GM19395 (cell line): ENCODE measurements at regions not wholly inside any gene's neighbourhood (a gene's known extent, or its start where the extent isn't known, plus 50 kb on each side); places are given as distances from the start of the nearest gene placed in this dataset.
"Not testable (repeated sequence)": the region's sequence is repeated elsewhere in the genome, so short reads cannot be mapped to it uniquely, and the experiment has no call there.

Experiments used
- ATAC-seq: cut with Tn5 transposase; IDR thresholded peaks from one replicate; pipeline ENCODE4 v1.9.1; 2021; ENCODE audit warnings: mild to moderate bottlenecking, moderate library complexity; ENCODE audit not compliant: unreplicated experiment

GRCh38 chr3:102676424-102676823, 241.6 kb downstream of the ZPLD1 start:
- no peak for ATAC-seq

DNA sequence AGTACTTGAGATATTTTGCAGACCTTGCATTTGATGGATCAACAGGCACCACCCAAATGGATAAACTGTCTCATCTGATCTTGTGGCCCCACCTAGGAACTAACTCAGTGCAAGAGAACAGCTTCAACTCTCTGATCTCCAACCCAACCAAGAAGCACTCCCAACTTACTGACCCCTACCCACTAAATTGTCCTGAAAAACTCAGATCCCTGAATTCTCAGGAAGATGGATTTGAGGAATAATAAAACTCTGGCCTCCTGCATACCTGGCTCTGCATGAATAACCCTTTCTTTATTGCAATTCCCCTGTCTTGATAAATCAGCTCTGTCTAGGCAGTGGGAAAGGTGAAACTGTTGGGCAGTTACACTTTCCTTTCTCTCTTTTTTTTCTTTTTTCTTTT, 247.9 kb downstream of the ZPLD1 start:
- ATAC-seq, result no peak

DNA sequence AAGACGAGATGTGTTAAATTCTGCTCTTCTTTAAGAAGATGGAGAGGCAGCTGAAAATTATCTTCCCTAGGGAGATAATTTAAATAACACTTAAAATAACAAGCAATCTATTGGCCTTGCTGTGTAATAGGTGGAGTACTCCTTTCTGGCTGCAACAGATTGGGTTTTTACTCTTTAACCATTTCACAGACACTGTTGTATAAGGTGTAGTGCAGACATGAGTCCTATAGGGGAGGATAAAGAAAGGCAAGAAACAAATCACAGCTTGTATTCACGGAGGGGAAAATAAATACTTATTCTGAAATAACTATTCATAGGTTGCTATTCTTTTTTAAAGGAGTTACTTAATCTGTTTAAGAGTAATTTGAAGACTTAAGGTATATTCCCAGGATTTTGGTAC, 252.0 kb downstream of the ZPLD1 start:
- ATAC-seq, result no peak

DNA sequence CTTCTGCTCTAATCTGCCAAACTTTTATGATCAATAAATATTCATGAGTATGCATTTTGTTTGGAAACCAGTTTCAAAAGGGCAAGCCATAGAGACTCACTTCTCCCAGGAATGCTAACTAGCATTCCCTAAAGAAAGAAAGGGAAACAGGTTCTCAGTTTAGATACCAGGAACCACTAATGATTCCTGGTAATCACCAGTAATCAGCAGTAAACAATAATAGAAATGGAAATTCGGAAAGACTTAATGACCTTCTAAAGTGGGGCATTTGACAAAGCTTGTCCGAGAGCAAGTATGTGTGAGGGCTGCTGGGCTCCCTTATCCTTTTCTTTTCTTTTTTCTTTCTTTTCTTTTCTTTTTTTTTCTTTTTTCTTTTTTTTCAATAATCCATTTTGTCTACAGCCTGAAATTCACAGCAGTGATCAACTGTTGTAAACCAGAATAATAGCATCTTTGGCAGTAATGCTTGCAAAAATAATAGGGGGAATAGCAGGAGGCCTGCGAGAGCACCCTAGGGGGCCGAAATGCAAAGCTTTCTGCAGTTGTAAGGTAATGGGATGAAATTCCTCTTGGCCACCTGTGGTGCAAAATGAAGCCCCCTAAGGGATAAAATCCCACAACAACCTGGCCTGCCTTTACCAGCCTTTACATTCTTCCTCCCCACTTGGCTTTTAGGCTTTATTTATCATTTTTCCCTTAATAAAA, 253.2 kb downstream of the ZPLD1 start:
- no peak for ATAC-seq

DNA sequence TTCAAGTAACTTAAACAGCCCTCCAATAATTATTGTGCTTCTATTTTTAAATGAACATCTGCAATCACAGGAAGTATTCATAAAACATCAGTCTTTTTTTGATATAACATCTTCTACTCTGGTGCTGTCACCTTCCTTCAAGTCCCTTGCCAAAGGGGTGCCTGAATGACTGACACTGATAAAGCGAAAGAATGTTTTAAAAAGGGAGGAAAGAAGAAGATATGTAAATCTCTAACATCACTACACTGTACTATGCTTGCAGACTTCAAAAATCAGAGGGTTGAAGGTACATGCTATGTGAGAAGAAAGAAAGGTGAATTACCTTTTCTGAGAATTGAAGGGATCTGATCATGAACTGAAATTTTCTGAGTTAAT, 253.7 kb downstream of the ZPLD1 start:
- no peak for ATAC-seq

GRCh38 chr3:102691507-102691906, 256.7 kb downstream of the ZPLD1 start:
- no peak for ATAC-seq

- no peak for ATAC-seq
Measured at GRCh38 chr3:102699104-102699818, 264.4 kb downstream of the ZPLD1 start.

DNA sequence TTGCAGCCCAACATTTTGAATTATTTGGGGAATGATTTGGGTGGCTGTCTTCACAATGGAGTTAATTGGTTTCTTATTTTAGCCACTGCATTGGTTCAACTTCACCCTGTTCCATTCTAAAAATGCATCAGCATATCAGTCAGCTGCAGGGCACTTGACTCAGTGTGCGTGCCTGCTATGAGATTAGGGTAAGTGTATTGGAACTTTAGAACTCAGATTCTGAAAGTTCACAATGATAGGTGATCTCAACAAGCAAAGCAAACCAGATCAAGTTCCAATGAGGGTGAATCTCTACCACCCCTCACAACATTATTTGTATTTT, 265.0 kb downstream of the ZPLD1 start:
- no peak for ATAC-seq

DNA sequence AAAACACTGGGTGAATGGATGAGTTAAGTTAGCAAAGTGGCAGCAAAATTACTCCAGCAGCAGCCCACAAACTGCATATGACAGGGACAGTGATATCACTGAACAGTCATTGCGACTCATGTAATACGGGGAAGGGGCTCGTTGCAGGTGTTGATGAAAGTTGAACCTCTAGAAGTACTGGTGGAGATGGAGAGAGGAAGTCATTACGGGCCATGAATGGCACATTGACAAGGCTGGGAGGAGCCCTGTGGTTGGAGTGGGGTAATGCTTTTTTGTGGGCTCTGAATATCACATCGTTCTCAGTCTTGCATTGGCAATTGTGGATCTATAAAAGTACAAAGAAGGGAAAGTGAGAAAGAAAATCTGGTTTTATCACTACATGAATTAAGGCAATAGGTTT, 278.1 kb downstream of the ZPLD1 start:
- no peak for ATAC-seq

- peak; percentile 43 for ATAC-seq
Measured at GRCh38 chr3:102714567-102714966, 279.8 kb downstream of the ZPLD1 start.

- ATAC-seq, result peak; percentile 98
Measured at GRCh38 chr3:102715030-102715697, 280.3 kb downstream of the ZPLD1 start.

- ATAC-seq, result no peak
Measured at GRCh38 chr3:102718651-102719050, 283.8 kb downstream of the ZPLD1 start.

DNA sequence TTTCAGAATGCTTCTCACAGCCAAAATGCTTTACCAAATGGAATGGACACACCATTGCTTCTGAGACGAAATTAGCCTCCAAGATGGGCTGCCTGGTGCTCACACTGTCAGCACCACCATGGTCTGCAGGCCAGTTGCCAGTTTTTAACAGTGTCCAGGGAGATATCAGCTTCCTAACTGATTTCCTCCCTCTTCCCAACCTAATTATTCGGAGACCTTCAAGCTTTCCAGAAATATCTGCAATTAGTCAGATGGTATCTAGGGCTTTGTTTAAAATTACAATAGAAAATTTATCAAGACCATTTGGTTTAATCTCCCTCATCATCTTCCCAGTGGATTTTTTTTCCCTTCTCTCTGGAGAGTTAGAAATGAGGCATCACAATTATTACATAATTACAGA, 287.5 kb downstream of the ZPLD1 start:
- no peak for ATAC-seq

DNA sequence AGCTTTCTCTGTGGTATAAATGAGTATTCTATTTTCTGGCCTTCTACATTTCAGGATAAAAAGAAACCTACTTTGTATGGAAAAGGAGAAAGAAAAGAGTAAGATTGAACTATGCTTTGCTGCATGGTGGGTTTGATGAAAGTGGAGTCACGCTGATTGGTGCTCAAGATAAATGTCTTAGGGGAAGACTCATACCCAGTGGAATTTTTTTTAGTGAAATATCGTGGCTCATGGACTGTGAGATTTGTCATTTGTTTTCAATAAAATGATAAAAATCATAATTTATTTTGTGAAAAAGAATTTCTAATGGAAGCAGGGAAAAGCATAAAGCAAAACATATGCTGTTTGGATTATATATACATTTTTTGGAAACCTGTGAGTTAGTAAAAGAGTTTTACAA, 292.5 kb downstream of the ZPLD1 start:
- no peak for ATAC-seq

- not testable (repeated sequence) for ATAC-seq
Measured at GRCh38 chr3:102732581-102732980, 297.8 kb downstream of the ZPLD1 start.

GRCh38 chr3:102733791-102734563, 299.2 kb downstream of the ZPLD1 start:
- no peak for ATAC-seq

DNA sequence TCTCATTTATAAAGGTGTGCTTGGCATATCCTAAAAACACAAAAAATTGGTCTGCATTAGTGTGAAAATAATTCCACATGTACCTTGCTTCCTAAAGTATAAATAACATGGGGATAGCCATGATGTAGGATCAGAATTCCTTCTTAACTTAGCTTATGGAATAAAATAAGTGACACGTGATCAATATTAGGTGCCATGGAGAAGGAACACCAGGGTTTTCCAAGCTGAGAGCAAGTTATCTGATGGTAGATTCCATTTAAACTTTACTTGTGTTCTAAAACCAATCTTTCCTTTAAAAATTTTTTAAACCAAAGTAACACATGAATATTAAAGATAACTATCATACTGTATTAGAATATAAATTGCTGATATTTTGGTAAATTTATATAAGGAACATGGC, 300.5 kb downstream of the ZPLD1 start:
- no peak for ATAC-seq

DNA sequence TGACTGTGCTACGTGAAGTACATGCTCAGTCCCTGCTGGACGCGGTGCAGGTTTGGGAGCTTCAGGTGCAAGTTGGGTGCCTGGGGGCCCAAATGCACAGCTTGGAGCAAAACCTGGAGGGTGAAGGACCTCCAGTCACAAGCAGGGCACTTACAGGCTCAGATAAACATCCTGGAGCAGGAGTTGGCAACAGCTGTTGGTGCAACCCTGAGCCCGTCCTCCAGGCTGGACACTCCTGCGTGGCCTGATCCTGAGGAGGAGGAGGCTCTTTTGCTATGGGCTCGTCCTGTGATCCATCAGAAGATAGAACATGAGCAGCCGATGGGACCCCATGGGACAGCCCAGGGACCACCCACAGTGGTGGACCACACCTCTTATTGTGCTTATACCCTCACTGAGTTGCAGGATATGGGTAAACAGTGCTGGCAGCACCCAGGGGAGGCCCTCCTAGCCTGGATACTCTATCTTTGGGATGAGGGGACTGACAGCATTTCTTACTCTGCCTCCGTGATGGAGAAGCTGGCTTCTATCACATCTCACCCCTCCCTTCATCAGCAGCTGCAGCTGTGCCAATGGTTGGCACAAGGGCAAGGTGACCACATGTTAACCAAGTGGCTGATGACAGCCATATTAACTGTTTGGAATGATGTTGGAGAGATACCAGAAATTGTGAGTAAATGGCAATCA, 301.6 kb downstream of the ZPLD1 start:
- ATAC-seq, result no peak

DNA sequence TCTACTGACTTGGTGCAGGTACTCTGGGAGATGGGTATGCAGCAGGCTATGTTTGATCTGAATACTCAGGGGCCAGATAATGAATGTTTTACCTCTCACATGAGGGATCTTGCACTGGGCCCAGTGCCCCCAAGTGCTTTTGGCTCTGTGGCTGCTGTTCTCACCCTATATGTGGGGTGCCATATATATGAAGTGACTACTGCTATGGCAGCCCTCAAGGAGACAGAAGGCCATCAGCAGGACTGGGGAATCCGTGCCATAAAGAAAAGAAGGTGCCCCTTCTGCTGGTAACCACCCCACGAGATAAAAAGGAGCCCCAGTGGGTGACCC, 302.1 kb downstream of the ZPLD1 start:
- ATAC-seq, result no peak

DNA sequence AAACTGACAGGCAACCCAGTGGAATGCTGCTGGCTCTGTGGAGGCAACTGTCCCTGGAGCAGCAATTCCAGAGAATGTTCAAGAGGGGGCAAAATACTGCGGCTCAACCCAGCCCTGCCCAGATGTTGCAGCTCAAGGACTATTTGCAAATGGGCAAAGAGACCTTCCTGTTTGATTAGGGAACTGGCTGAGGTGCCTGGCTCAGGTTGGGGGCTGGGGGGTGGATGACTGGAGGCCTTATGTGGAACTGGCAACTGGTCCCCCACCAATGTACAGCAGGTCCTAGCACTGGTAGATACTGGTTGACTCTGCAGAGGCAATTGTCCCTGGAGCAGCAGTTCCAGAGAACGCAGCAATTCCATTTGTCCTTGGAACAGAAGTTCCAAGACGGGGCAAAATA, 302.5 kb downstream of the ZPLD1 start:
- no peak for ATAC-seq

GRCh38 chr3:102741105-102741504, 306.3 kb downstream of the ZPLD1 start:
- ATAC-seq, result no peak
